SK-N-SH (cell line): ENCODE measurements at regions not wholly inside any gene's neighbourhood (a gene's known extent, or its start where the extent isn't known, plus 50 kb on each side); places are given as distances from the start of the nearest gene placed in this dataset.

Source experiments
- CTCF ChIA-PET: fragments of 300-600, 350-600 bp; formaldehyde crosslinking; extraction: SDS; loops from one replicate; lab custom pipeline; 2021; lab: Yijun Ruan, JAX
- POLR2A ChIA-PET: fragments of 350-600 bp; sonication (Branson Sonifier 250); formaldehyde crosslinking; extraction: SDS; loops from one replicate; lab custom pipeline; 2020; ENCODE audit warnings: antibody characterized with exemption, inconsistent platforms; lab: Yijun Ruan, JAX
- DNase-seq: peaks from one replicate; pipeline ENCODE4 v3.0.0; 2012
- H2AFZ ChIP-seq: fragments of 200-600 bp; sonication (generic); 2 replicates; pipeline ENCODE4 v1.8.1; 2016; ENCODE audit warnings: antibody characterized with exemption, mild to moderate bottlenecking, low read depth
- H3F3A ChIP-seq: fragments of 200-600 bp; sonication (generic); replicated peaks from 2 replicates; pipeline ENCODE3; 2016; ENCODE audit warnings: antibody characterized with exemption, mild to moderate bottlenecking; ENCODE audit not compliant: insufficient read depth
- H3K27ac ChIP-seq, 2 experiments: fragments of 200-500 bp in 1 of 2; fragments of 200-600 bp in 1 of 2; sonication (Bioruptor generic) in 1 of 2; sonication (generic), shearing (Covaris generic) in 1 of 2; 2 replicates each; pipeline versions ENCODE4 v1.5.1 to v1.6.1; 2014 to 2016; ENCODE audit warnings: low read depth in 2 of 2, inconsistent platforms in 1 of 2, low read length in 1 of 2, mild to moderate bottlenecking in 1 of 2, mixed read lengths in 1 of 2
- H3K27me3 ChIP-seq: fragments of 200-600 bp; sonication (generic), shearing (Covaris generic); 2 replicates; pipeline ENCODE4 v1.6.1; 2016; ENCODE audit warnings: mixed run types; ENCODE audit not compliant: insufficient read depth
- H3K36me3 ChIP-seq, 2 experiments: fragments of 200-500 bp in 1 of 2; fragments of 200-600 bp in 1 of 2; sonication (Bioruptor generic) in 1 of 2; sonication (generic) in 1 of 2; replicated peaks in 1 of 2; 2 replicates each; pipeline versions ENCODE3 to v1.5.1; 2014 to 2016; ENCODE audit warnings: low read length in 1 of 2, mild to moderate bottlenecking in 1 of 2; ENCODE audit not compliant: insufficient read depth in 2 of 2, control insufficient read depth in 1 of 2
- H3K4me1 ChIP-seq, 2 experiments: fragments of 200-500 bp in 1 of 2; fragments of 200-600 bp in 1 of 2; sonication (Bioruptor generic) in 1 of 2; sonication (generic), shearing (Covaris generic) in 1 of 2; 2 replicates each; pipeline versions ENCODE4 v1.5.1 to v1.6.1; 2014 to 2016; ENCODE audit warnings: low read depth in 1 of 2, low read length in 1 of 2, mixed run types in 1 of 2; ENCODE audit not compliant: insufficient read depth in 2 of 2, control insufficient read depth in 1 of 2
- H3K4me2 ChIP-seq: fragments of 200-600 bp; sonication (generic), shearing (Covaris generic); 2 replicates; pipeline ENCODE4 v1.6.1; 2017; ENCODE audit warnings: mixed run types
- H3K4me3 ChIP-seq, 2 experiments: fragments of 200-500 bp in 1 of 2; fragments of 200-600 bp in 1 of 2; sonication (Bioruptor generic) in 1 of 2; sonication (generic), shearing (Covaris generic) in 1 of 2; 2 replicates each; pipeline versions ENCODE4 v1.5.1 to v1.8.1; 2014 to 2016; ENCODE audit warnings: low read depth in 2 of 2, inconsistent platforms in 1 of 2, low read length in 1 of 2, mild to moderate bottlenecking in 1 of 2, mixed read lengths in 1 of 2, moderate library complexity in 1 of 2
- H3K79me2 ChIP-seq: fragments of 200-600 bp; sonication (generic); 2 replicates; pipeline ENCODE4 v1.8.1; 2017; ENCODE audit warnings: mild to moderate bottlenecking; ENCODE audit not compliant: insufficient read depth
- H3K9ac ChIP-seq: fragments of 200-600 bp; sonication (generic); 2 replicates; pipeline ENCODE4 v1.6.1; 2017; ENCODE audit warnings: mixed run types
- H3K9me2 ChIP-seq: fragments of 200-600 bp; sonication (generic); 2 replicates; pipeline ENCODE4 v1.6.1; 2017; ENCODE audit warnings: mixed run types
- H3K9me3 ChIP-seq: fragments of 200-600 bp; sonication (generic); 2 replicates; pipeline ENCODE4 v1.6.1; 2017; ENCODE audit warnings: mixed run types, mild to moderate bottlenecking, moderate library complexity
- H4K20me1 ChIP-seq: fragments of 200-600 bp; sonication (generic); 2 replicates; pipeline ENCODE4 v1.6.1; 2017; ENCODE audit warnings: mild to moderate bottlenecking, mixed run types; ENCODE audit not compliant: insufficient read depth
- FOSL2 ChIP-seq: IDR thresholded peaks from 2 replicates; pipeline ENCODE4 v1.4.0; 2012; ENCODE audit warnings: low read depth, mild to moderate bottlenecking, moderate library complexity, borderline replicate concordance
- FOXJ3 ChIP-seq: sonication (generic); formaldehyde crosslinking; IDR thresholded peaks from 2 replicates; pipeline ENCODE4 v1.5.1; 2020; ENCODE audit warnings: mild to moderate bottlenecking, missing genetic modification reagents
- FOXM1 ChIP-seq: IDR thresholded peaks from 2 replicates; pipeline ENCODE4 v1.4.0; 2012; ENCODE audit warnings: low read depth, mild to moderate bottlenecking
- JUND ChIP-seq: IDR thresholded peaks from 2 replicates; pipeline ENCODE4 v1.4.0; 2012
- MEF2A ChIP-seq: IDR thresholded peaks from 2 replicates; pipeline ENCODE4 v1.4.0; 2012; ENCODE audit warnings: low read depth, borderline replicate concordance
- MXI1 ChIP-seq: IDR thresholded peaks from 2 replicates; pipeline ENCODE4 v1.6.1; 2012; ENCODE audit warnings: mild to moderate bottlenecking, low read depth, low read length, improper control_type of control experiment
- RAD21 ChIP-seq: IDR thresholded peaks from 2 replicates; pipeline ENCODE4 v1.6.1; 2012; ENCODE audit warnings: mild to moderate bottlenecking, low read length
- RFX5 ChIP-seq: IDR thresholded peaks from 2 replicates; pipeline ENCODE4 v1.6.1; 2012; ENCODE audit warnings: mild to moderate bottlenecking, improper control_type of control experiment, low read length
- SIN3A ChIP-seq: IDR thresholded peaks from 2 replicates; pipeline ENCODE4 v1.6.1; 2012; ENCODE audit warnings: low read depth, mild to moderate bottlenecking, low read length, moderate library complexity, borderline replicate concordance
- TAF1 ChIP-seq: IDR thresholded peaks from 2 replicates; pipeline ENCODE4 v1.6.1; 2012; ENCODE audit warnings: low read depth, mild to moderate bottlenecking, low read length, moderate library complexity, borderline replicate concordance
- YY1 ChIP-seq: IDR thresholded peaks from 2 replicates; pipeline ENCODE4 v1.4.0; 2012; ENCODE audit warnings: low read depth, mild to moderate bottlenecking
- WGBS: methylation state at CpG from one replicate; pipeline ENCODE4 v1.1.6; 2017; ENCODE audit warnings: low lambda C conversion rate; 5-methylcytosine and 5-hydroxymethylcytosine counted together
- TF ChIP-seq, protein P1 (sequence below): IDR thresholded peaks from 2 replicates; pipeline ENCODE4 v1.6.1; 2012; ENCODE audit warnings: mild to moderate bottlenecking, low read depth, low read length, moderate library complexity
- TF ChIP-seq, protein P2 (sequence below): IDR thresholded peaks from 2 replicates; pipeline ENCODE4; 2012
- TF ChIP-seq, protein P3 (sequence below): IDR thresholded peaks from 2 replicates; pipeline ENCODE4 v1.4.0; 2012; ENCODE audit warnings: low read depth, borderline replicate concordance

DNA sequence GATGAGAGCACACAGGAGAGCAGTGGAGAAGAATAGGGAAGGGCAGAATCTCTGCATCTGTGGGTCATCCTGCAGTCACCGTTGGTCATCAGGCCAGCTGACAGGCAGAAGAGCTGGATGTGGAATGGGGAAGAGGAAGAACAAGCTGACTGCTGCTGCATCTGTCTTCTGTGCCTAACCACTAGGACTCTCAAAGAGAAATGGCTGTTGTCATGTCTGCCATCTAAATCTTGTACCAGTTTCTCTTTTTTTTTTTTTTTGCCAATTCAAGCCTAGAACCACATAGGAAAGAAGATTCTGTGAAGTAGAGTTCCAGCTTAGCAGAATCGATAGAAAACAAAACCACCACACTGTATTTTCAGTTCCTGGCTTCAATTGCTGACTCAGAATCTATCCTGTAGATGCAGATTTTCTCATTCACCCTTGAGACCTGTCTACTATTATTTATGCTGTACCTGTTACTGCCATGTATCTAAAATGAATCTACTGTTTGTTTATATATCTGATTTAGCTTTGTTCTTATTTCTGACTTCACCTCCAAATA, 421.9 kb upstream of the PRICKLE1 start:
- TF ChIP-seq, protein P1, sequence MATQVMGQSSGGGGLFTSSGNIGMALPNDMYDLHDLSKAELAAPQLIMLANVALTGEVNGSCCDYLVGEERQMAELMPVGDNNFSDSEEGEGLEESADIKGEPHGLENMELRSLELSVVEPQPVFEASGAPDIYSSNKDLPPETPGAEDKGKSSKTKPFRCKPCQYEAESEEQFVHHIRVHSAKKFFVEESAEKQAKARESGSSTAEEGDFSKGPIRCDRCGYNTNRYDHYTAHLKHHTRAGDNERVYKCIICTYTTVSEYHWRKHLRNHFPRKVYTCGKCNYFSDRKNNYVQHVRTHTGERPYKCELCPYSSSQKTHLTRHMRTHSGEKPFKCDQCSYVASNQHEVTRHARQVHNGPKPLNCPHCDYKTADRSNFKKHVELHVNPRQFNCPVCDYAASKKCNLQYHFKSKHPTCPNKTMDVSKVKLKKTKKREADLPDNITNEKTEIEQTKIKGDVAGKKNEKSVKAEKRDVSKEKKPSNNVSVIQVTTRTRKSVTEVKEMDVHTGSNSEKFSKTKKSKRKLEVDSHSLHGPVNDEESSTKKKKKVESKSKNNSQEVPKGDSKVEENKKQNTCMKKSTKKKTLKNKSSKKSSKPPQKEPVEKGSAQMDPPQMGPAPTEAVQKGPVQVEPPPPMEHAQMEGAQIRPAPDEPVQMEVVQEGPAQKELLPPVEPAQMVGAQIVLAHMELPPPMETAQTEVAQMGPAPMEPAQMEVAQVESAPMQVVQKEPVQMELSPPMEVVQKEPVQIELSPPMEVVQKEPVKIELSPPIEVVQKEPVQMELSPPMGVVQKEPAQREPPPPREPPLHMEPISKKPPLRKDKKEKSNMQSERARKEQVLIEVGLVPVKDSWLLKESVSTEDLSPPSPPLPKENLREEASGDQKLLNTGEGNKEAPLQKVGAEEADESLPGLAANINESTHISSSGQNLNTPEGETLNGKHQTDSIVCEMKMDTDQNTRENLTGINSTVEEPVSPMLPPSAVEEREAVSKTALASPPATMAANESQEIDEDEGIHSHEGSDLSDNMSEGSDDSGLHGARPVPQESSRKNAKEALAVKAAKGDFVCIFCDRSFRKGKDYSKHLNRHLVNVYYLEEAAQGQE = no peak
- TF ChIP-seq, protein P2, sequence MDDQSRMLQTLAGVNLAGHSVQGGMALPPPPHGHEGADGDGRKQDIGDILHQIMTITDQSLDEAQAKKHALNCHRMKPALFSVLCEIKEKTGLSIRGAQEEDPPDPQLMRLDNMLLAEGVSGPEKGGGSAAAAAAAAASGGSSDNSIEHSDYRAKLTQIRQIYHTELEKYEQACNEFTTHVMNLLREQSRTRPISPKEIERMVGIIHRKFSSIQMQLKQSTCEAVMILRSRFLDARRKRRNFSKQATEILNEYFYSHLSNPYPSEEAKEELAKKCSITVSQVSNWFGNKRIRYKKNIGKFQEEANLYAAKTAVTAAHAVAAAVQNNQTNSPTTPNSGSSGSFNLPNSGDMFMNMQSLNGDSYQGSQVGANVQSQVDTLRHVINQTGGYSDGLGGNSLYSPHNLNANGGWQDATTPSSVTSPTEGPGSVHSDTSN = no peak
- TF ChIP-seq YY1 (no peak), RFX5 (no peak), JUND (no peak), MEF2A (no peak), TAF1 (no peak), RAD21 (no peak), FOXJ3 (CRISPR knock-in tag) (no peak), SIN3A (no peak), FOSL2 (no peak), MXI1 (no peak), FOXM1 (no peak)
- TF ChIP-seq, protein P3, sequence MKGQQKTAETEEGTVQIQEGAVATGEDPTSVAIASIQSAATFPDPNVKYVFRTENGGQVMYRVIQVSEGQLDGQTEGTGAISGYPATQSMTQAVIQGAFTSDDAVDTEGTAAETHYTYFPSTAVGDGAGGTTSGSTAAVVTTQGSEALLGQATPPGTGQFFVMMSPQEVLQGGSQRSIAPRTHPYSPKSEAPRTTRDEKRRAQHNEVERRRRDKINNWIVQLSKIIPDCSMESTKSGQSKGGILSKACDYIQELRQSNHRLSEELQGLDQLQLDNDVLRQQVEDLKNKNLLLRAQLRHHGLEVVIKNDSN = no peak
- TF ChIP-seq, all 33 proteins: peak for 0
- H3K27ac ChIP-seq = no peak overlapping the region
- no peaks in the 10 kb centered on the region for H4K20me1 ChIP-seq
- H3K36me3 ChIP-seq = no peaks in the 10 kb centered on the region
- H3K27me3 ChIP-seq = no peaks in the 10 kb centered on the region
- H3K4me1 ChIP-seq = peaks cover 0 to 2% of the 10 kb centered on the region in 2 experiments; a peak in 2 of 4 replicates
- POLR2A ChIA-PET = no interaction called here
- no peak overlapping the region for H3K4me3 ChIP-seq
- no peak overlapping the region for H2AFZ ChIP-seq
- no peaks in the 10 kb centered on the region for H3K9me3 ChIP-seq
- H3K9ac ChIP-seq = no peak overlapping the region
- 18% methylated on average over 2 of the region's 2 CpGs for WGBS
- no peaks in the 10 kb centered on the region for H3K79me2 ChIP-seq
- no peak for DNase-seq
- H3K9me2 ChIP-seq = no peaks in the 10 kb centered on the region
- no peak overlapping the region for H3K4me2 ChIP-seq
- CTCF ChIA-PET = interaction anchor here (0.5 kb wide), 1 partner anchor 123 kb away, joined by 3 read pairs; no protein-coding TSS in a partner anchor
- H3F3A ChIP-seq = no peaks in the 10 kb centered on the region
